Chondrocyte (in vitro differentiated cells): ENCODE measurements at regions not wholly inside any gene's neighbourhood (a gene's known extent, or its start where the extent isn't known, plus 50 kb on each side); places are given as distances from the start of the nearest gene placed in this dataset.

Source experiments
- DNase-seq: peaks from one replicate; pipeline ENCODE4 v3.0.0; 2021; ENCODE audit warnings: mixed read lengths, low spot score
- H3K27ac Mint-ChIP-seq: one replicate; pipeline ENCODE4 v1.8.0; 2021; ENCODE audit warnings: mild to moderate bottlenecking, moderate library complexity, mixed read lengths; ENCODE audit not compliant: unreplicated experiment
- H3K27me3 Mint-ChIP-seq: 2 replicates; pipeline ENCODE4 v1.8.0; 2021; ENCODE audit warnings: low read depth, mixed read lengths
- H3K36me3 Mint-ChIP-seq: 2 replicates; pipeline ENCODE4 v1.8.0; 2021; ENCODE audit warnings: low read depth, mixed read lengths
- H3K4me1 Mint-ChIP-seq: 2 replicates; pipeline ENCODE4 v1.8.0; 2021; ENCODE audit warnings: low read depth, mild to moderate bottlenecking, mixed read lengths
- H3K4me3 Mint-ChIP-seq: one replicate; pipeline ENCODE4 v1.8.0; 2021; ENCODE audit warnings: mild to moderate bottlenecking, moderate library complexity, mixed read lengths; ENCODE audit not compliant: unreplicated experiment
- H3K9me3 Mint-ChIP-seq: 2 replicates; pipeline ENCODE4 v1.8.0; 2021; ENCODE audit warnings: low read depth, mixed read lengths
- TF ChIP-seq, protein P1 (sequence below): fragments of 200-600 bp; sonication (generic); IDR thresholded peaks from 2 replicates; pipeline ENCODE4 v1.5.0; 2021; ENCODE audit warnings: antibody characterized with exemption, mild to moderate bottlenecking, moderate library complexity

DNA sequence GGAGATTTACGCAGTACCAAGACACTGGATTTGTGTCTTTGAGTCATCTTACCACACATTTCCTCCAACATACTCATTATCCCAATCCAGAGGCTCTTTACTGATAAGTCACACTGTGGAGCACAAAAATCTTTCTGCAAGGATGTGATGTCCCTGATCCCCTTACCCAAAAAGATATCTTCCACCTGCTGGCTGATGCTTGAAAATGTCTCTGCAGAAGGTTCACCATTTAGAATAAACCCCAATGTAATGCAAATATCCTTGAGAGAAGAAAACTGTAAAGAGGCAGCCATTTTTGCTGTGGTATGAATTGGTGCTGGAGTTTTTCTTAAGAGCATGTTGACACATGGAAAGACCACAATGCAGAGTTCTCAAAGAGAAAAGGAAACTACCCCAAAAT is 65.7 kb upstream of the RORB start:
- no peaks in the 10 kb centered on the region for H3K36me3 Mint-ChIP-seq
- H3K27ac Mint-ChIP-seq: no peak overlapping the region
- H3K4me1 Mint-ChIP-seq: no peaks in the 10 kb centered on the region
- peaks cover 2% of the 10 kb centered on the region for H3K27me3 Mint-ChIP-seq
- no peak overlapping the region for H3K4me3 Mint-ChIP-seq
- TF ChIP-seq, protein P1, sequence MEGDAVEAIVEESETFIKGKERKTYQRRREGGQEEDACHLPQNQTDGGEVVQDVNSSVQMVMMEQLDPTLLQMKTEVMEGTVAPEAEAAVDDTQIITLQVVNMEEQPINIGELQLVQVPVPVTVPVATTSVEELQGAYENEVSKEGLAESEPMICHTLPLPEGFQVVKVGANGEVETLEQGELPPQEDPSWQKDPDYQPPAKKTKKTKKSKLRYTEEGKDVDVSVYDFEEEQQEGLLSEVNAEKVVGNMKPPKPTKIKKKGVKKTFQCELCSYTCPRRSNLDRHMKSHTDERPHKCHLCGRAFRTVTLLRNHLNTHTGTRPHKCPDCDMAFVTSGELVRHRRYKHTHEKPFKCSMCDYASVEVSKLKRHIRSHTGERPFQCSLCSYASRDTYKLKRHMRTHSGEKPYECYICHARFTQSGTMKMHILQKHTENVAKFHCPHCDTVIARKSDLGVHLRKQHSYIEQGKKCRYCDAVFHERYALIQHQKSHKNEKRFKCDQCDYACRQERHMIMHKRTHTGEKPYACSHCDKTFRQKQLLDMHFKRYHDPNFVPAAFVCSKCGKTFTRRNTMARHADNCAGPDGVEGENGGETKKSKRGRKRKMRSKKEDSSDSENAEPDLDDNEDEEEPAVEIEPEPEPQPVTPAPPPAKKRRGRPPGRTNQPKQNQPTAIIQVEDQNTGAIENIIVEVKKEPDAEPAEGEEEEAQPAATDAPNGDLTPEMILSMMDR: no peak
- H3K9me3 Mint-ChIP-seq: no peaks in the 10 kb centered on the region
- no peak for DNase-seq

DNA sequence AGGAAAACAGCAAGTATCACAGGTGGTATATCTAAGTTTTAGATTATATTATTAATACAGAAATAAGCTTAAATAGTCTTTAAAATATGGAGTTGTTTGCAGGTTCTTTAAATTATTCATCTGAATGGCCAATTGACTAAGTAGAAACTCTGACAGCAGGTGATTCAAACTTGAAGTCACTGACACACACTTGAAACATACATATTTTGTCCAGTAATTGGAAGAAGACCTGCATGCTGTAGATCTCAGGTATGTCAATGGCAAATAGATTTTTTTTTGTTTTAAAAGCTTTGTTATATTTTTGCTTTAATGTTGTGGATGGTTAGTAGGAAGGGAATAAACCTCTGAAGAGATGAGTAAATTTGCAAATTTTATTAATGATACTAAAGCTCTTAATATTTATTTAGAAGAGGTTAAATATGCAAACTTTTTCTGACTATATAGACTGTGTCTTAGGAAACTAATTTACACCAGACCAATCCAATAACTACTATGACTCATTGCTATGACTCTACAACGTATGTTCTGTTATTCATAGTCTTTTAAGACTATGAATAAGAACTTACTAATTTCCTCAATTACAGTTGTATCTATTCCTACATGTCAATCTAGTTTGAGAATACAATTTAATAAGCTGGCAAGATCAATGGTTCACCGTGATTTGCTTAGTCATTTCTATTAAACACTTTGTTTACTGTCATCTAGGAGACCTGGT is 53.9 kb upstream of the RORB start:
- no peaks in the 10 kb centered on the region for H3K4me1 Mint-ChIP-seq
- H3K4me3 Mint-ChIP-seq: no peak overlapping the region
- no peak for DNase-seq
- no peaks in the 10 kb centered on the region for H3K9me3 Mint-ChIP-seq
- no peak overlapping the region for H3K27ac Mint-ChIP-seq
- H3K27me3 Mint-ChIP-seq: peaks cover 3% of the 10 kb centered on the region
- TF ChIP-seq, protein P1: no peak
- no peaks in the 10 kb centered on the region for H3K36me3 Mint-ChIP-seq

DNA sequence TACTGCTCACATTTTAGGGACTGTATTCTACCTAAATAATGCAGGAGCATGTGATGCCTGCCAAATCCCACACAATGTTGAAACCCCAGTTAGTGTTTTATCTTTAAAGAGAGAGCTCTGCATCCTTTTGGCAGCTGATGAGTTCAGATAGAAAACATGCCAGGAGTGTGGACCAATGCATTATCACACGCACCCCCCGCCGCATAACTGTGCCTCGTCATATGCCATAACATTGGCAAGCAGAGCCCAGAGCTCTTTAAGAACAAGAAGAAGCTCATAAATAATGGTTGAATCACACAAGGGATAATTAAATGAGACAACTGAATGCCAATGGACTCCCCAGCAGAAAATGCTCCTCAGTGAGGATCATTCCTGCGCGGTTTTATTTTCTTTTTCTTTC is 52.8 kb upstream of the RORB start:
- TF ChIP-seq, protein P1: no peak
- H3K4me3 Mint-ChIP-seq: no peak overlapping the region
- H3K36me3 Mint-ChIP-seq: no peaks in the 10 kb centered on the region
- H3K27ac Mint-ChIP-seq: no peak overlapping the region
- no peaks in the 10 kb centered on the region for H3K4me1 Mint-ChIP-seq
- H3K9me3 Mint-ChIP-seq: no peaks in the 10 kb centered on the region
- no peak for DNase-seq
- H3K27me3 Mint-ChIP-seq: peaks cover 3% of the 10 kb centered on the region
